CD1c-positive myeloid dendritic cell (primary cell): ENCODE measurements at regions not wholly inside any gene's neighbourhood (a gene's known extent, or its start where the extent isn't known, plus 50 kb on each side); places are given as distances from the start of the nearest gene placed in this dataset.

Source experiments
- DNase-seq: peaks from one replicate; pipeline ENCODE4 v3.0.0-alpha.2; 2016; ENCODE audit errors: extremely low spot score

- DNase-seq: no peak
Measured at GRCh38 chr3:152516216-152516615, 247.5 kb downstream of the MBNL1 start.

GRCh38 chr3:152517502-152517901 is 248.8 kb downstream of the MBNL1 start:
- DNase-seq: no peak

GRCh38 chr3:152518346-152518745 is 249.6 kb downstream of the MBNL1 start:
- DNase-seq: no peak

- no peak for DNase-seq
Measured at GRCh38 chr3:152519376-152519775, 250.6 kb downstream of the MBNL1 start.

- DNase-seq: no peak
Measured at GRCh38 chr3:152522036-152522435, 253.3 kb downstream of the MBNL1 start.

- peak; percentile 67 for DNase-seq
Measured at GRCh38 chr3:152524198-152525140, 255.7 kb downstream of the MBNL1 start.

- DNase-seq: no peak
Measured at GRCh38 chr3:152531717-152532116, 263.0 kb downstream of the MBNL1 start.

- DNase-seq: no peak
Measured at GRCh38 chr3:152538518-152538917, 269.8 kb downstream of the MBNL1 start.

- DNase-seq: no peak
Measured at GRCh38 chr3:152539191-152539764, 270.5 kb downstream of the MBNL1 start.

GRCh38 chr3:152540120-152540519 is 271.4 kb downstream of the MBNL1 start:
- DNase-seq: no peak

GRCh38 chr3:152547153-152547552 is 278.4 kb downstream of the MBNL1 start:
- DNase-seq: no peak

GRCh38 chr3:152549263-152549662 is 280.5 kb downstream of the MBNL1 start:
- no peak for DNase-seq

- no peak for DNase-seq
Measured at GRCh38 chr3:152550284-152550683, 281.6 kb downstream of the MBNL1 start.

GRCh38 chr3:152554980-152555379 is 280.0 kb upstream of the P2RY1 start:
- no peak for DNase-seq

GRCh38 chr3:152555666-152556291 is 279.2 kb upstream of the P2RY1 start:
- no peak for DNase-seq

GRCh38 chr3:152556731-152557254 is 278.1 kb upstream of the P2RY1 start:
- DNase-seq: no peak

- DNase-seq: no peak
Measured at GRCh38 chr3:152557302-152557999, 277.5 kb upstream of the P2RY1 start.

- no peak for DNase-seq
Measured at GRCh38 chr3:152558386-152558785, 276.5 kb upstream of the P2RY1 start.

GRCh38 chr3:152559246-152559645 is 275.7 kb upstream of the P2RY1 start:
- no peak for DNase-seq

- DNase-seq: no peak
Measured at GRCh38 chr3:152564459-152564858, 270.5 kb upstream of the P2RY1 start.

GRCh38 chr3:152574461-152575079 is 260.4 kb upstream of the P2RY1 start:
- peak; percentile 39 for DNase-seq
